ENCODE measurements at regions not wholly inside any gene's neighbourhood (a gene's known extent, or its start where the extent isn't known, plus 50 kb on each side); places are given as distances from the start of the nearest gene placed in this dataset.

DNA sequence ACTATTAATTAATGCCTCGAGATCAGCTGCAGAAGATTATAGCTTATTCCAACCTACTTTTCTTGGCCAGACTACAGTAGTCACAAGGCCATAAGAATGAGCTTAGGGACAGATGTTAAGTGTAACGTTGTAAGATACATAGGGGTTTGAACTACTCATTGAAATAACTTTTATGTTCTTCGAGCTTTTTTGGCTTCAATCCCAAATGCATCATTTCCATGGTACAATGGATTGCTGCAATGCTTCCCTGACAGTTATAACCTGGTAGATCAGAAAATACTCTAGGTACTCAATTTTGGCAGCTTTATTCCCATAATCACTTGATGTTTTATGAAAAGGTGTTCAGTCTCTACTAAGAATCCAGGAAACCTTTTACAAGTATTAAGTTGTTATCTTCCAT, 2216.7 kb upstream of the PCDH20 start:
- H3K9me3 Mint-ChIP-seq, result no peaks in the 10 kb centered on the region
- CTCF ChIA-PET, result no interaction called here
- POLR2A ChIA-PET, result no interaction called here
- TF ChIP-seq ETV6 (CRISPR knock-in tag; IDR thresholded peaks at IDR 0.05) (no peak), RELA (CRISPR knock-in tag; IDR thresholded peaks at IDR 0.05; ENCODE audit: borderline replicate concordance) (no peak), NFYB (CRISPR knock-in tag; conservative IDR thresholded peaks at IDR 0.05; ENCODE audit: low read depth) (no peak), SMAD3 (CRISPR knock-in tag; IDR thresholded peaks at IDR 0.05; ENCODE audit: borderline replicate concordance) (no peak), ZNF138 (CRISPR knock-in tag; conservative IDR thresholded peaks at IDR 0.05) (no peak), GTF2I (CRISPR knock-in tag; conservative IDR thresholded peaks at IDR 0.05) (no peak)
- TF ChIP-seq, protein P1, sequence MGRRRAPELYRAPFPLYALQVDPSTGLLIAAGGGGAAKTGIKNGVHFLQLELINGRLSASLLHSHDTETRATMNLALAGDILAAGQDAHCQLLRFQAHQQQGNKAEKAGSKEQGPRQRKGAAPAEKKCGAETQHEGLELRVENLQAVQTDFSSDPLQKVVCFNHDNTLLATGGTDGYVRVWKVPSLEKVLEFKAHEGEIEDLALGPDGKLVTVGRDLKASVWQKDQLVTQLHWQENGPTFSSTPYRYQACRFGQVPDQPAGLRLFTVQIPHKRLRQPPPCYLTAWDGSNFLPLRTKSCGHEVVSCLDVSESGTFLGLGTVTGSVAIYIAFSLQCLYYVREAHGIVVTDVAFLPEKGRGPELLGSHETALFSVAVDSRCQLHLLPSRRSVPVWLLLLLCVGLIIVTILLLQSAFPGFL (CRISPR knock-in tag; IDR thresholded peaks at IDR 0.05; ENCODE audit: borderline replicate concordance), result no peak
- TF ChIP-seq, protein P2, sequence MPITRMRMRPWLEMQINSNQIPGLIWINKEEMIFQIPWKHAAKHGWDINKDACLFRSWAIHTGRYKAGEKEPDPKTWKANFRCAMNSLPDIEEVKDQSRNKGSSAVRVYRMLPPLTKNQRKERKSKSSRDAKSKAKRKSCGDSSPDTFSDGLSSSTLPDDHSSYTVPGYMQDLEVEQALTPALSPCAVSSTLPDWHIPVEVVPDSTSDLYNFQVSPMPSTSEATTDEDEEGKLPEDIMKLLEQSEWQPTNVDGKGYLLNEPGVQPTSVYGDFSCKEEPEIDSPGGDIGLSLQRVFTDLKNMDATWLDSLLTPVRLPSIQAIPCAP (CRISPR knock-in tag; IDR thresholded peaks at IDR 0.05), result no peak
- TF ChIP-seq, protein P3, sequence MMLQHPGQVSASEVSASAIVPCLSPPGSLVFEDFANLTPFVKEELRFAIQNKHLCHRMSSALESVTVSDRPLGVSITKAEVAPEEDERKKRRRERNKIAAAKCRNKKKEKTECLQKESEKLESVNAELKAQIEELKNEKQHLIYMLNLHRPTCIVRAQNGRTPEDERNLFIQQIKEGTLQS (CRISPR knock-in tag; conservative IDR thresholded peaks at IDR 0.05), result no peak
- TF ChIP-seq, protein P4, sequence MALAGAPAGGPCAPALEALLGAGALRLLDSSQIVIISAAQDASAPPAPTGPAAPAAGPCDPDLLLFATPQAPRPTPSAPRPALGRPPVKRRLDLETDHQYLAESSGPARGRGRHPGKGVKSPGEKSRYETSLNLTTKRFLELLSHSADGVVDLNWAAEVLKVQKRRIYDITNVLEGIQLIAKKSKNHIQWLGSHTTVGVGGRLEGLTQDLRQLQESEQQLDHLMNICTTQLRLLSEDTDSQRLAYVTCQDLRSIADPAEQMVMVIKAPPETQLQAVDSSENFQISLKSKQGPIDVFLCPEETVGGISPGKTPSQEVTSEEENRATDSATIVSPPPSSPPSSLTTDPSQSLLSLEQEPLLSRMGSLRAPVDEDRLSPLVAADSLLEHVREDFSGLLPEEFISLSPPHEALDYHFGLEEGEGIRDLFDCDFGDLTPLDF (CRISPR knock-in tag; IDR thresholded peaks at IDR 0.05), result no peak
- 0 out of 2 replicates have a peak, but pooled peaks cover 3% of the 10 kb centered on the region for H3K4me1 Mint-ChIP-seq
- H3K27me3 Mint-ChIP-seq (ENCODE audit: low read depth), result no peaks in the 10 kb centered on the region
- DNase-seq (ENCODE audit: low spot score) (no peak), ATAC-seq (no peak)
- no peaks in the 10 kb centered on the region for H3K36me3 Mint-ChIP-seq
- no peak overlapping the region for H3K4me3 Mint-ChIP-seq
- H3K27ac Mint-ChIP-seq, result no peak overlapping the region

DNA sequence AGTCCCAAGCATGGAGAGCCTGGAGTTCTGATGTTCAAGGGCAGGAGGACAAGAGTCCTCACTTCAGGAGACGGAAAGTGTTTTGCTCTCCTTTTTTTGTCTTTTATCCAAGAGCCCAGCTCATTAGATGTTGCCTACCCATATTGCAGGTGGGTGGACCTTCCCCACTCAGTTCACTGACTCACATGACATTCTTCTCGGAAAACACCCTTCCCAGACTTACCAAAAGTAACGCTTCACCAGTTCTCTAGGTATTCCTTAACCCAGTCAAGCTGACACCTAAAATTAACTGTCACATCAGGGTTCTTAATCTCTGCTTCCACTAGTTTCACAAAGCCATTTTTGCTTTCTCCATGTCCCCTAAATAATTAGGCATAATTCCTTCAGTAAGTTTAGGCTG, 2215.4 kb upstream of the PCDH20 start:
- DNase-seq (ENCODE audit: low spot score), result no peak
- no peak for TF ChIP-seq NFATC4 (CRISPR knock-in tag; IDR thresholded peaks at IDR 0.05)
- TF ChIP-seq ESRRA (CRISPR knock-in tag; IDR thresholded peaks at IDR 0.05; ENCODE audit: borderline replicate concordance), result no peak
- TF ChIP-seq, protein P5, sequence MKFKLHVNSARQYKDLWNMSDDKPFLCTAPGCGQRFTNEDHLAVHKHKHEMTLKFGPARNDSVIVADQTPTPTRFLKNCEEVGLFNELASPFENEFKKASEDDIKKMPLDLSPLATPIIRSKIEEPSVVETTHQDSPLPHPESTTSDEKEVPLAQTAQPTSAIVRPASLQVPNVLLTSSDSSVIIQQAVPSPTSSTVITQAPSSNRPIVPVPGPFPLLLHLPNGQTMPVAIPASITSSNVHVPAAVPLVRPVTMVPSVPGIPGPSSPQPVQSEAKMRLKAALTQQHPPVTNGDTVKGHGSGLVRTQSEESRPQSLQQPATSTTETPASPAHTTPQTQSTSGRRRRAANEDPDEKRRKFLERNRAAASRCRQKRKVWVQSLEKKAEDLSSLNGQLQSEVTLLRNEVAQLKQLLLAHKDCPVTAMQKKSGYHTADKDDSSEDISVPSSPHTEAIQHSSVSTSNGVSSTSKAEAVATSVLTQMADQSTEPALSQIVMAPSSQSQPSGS (CRISPR knock-in tag; IDR thresholded peaks at IDR 0.05; ENCODE audit: borderline replicate concordance, low read depth), result no peak
- no peak for TF ChIP-seq OVOL2 (CRISPR knock-in tag; IDR thresholded peaks at IDR 0.05; ENCODE audit: borderline replicate concordance)
- no peak for TF ChIP-seq SMAD4 (CRISPR knock-in tag; IDR thresholded peaks at IDR 0.05)
- TF ChIP-seq, protein P6, sequence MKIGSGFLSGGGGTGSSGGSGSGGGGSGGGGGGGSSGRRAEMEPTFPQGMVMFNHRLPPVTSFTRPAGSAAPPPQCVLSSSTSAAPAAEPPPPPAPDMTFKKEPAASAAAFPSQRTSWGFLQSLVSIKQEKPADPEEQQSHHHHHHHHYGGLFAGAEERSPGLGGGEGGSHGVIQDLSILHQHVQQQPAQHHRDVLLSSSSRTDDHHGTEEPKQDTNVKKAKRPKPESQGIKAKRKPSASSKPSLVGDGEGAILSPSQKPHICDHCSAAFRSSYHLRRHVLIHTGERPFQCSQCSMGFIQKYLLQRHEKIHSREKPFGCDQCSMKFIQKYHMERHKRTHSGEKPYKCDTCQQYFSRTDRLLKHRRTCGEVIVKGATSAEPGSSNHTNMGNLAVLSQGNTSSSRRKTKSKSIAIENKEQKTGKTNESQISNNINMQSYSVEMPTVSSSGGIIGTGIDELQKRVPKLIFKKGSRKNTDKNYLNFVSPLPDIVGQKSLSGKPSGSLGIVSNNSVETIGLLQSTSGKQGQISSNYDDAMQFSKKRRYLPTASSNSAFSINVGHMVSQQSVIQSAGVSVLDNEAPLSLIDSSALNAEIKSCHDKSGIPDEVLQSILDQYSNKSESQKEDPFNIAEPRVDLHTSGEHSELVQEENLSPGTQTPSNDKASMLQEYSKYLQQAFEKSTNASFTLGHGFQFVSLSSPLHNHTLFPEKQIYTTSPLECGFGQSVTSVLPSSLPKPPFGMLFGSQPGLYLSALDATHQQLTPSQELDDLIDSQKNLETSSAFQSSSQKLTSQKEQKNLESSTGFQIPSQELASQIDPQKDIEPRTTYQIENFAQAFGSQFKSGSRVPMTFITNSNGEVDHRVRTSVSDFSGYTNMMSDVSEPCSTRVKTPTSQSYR (CRISPR knock-in tag; IDR thresholded peaks at IDR 0.05), result no peak
- no peak for TF ChIP-seq NR1H2 (CRISPR knock-in tag; IDR thresholded peaks at IDR 0.05)
- CTCF ChIA-PET, result no interaction called here
- ATAC-seq, result no peak
- Mint-ChIP-seq H3K36me3 (no peaks in the 10 kb centered on the region), H3K9me3 (no peaks in the 10 kb centered on the region), H3K27me3 (ENCODE audit: low read depth) (no peaks in the 10 kb centered on the region), H3K4me3 (no peak overlapping the region), H3K27ac (no peak overlapping the region), H3K4me1 (no peaks in the 10 kb centered on the region)
- POLR2A ChIA-PET, result no interaction called here
